ENCODE measurements at regions not wholly inside any gene's neighbourhood (a gene's known extent, or its start where the extent isn't known, plus 50 kb on each side); places are given as distances from the start of the nearest gene placed in this dataset.

GRCh38 chr1:60872426-60873054 lies 209.8 kb upstream of the NFIA start:
- TF ChIP-seq CTCF (IDR thresholded peaks at IDR 0.05) (no peak), POLR2A (IDR thresholded peaks at IDR 0.05) (no peak)

Measured in lower leg skin (tissue), 3 donors.